ENCODE measurements at regions not wholly inside any gene's neighbourhood (a gene's known extent, or its start where the extent isn't known, plus 50 kb on each side); places are given as distances from the start of the nearest gene placed in this dataset.

GRCh38 chr9:78103971-78104433 is 72.4 kb upstream of the GNAQ start:
- Histone ChIP-seq H2AFZ (ENCODE audit: low read length) (no peak overlapping the region), H3K4me2 (ENCODE audit: extremely low read depth, insufficient read depth, low read length) (no peak overlapping the region), H4K20me1 (ENCODE audit: control insufficient read depth, extremely low read depth, insufficient read depth, low read length) (no peaks in the 10 kb centered on the region), H3K27ac (ENCODE audit: insufficient read depth, low read length) (no peak overlapping the region), H3K36me3 (ENCODE audit: control insufficient read depth, insufficient read depth, low read length) (no peaks in the 10 kb centered on the region), H3K27me3 (ENCODE audit: control insufficient read depth, insufficient read depth, low read length) (no peaks in the 10 kb centered on the region), H3K9me3 (ENCODE audit: control insufficient read depth, insufficient read depth, low read depth, low read length) (no peaks in the 10 kb centered on the region), H3K9ac (ENCODE audit: insufficient read depth, low read length) (no peak overlapping the region), H3K4me3 (replicated peaks in 1 of 4; ENCODE audit: control extremely low read depth in 1 of 4, insufficient read depth in 1 of 4, low read depth in 3 of 4, low read length in 4 of 4) (no peak overlapping the region), H3K4me1 (ENCODE audit: control insufficient read depth, extremely low read depth, insufficient read depth, low read length) (no peaks in the 10 kb centered on the region), H3K79me2 (ENCODE audit: control insufficient read depth, insufficient read depth, low read length) (no peaks in the 10 kb centered on the region)
- no peak for TF ChIP-seq EZH2 (IDR thresholded peaks at IDR 0.05; ENCODE audit: low read length, missing control alignments)
- TF ChIP-seq, protein P1, sequence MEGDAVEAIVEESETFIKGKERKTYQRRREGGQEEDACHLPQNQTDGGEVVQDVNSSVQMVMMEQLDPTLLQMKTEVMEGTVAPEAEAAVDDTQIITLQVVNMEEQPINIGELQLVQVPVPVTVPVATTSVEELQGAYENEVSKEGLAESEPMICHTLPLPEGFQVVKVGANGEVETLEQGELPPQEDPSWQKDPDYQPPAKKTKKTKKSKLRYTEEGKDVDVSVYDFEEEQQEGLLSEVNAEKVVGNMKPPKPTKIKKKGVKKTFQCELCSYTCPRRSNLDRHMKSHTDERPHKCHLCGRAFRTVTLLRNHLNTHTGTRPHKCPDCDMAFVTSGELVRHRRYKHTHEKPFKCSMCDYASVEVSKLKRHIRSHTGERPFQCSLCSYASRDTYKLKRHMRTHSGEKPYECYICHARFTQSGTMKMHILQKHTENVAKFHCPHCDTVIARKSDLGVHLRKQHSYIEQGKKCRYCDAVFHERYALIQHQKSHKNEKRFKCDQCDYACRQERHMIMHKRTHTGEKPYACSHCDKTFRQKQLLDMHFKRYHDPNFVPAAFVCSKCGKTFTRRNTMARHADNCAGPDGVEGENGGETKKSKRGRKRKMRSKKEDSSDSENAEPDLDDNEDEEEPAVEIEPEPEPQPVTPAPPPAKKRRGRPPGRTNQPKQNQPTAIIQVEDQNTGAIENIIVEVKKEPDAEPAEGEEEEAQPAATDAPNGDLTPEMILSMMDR (conservative IDR thresholded peaks at IDR 0.05 in 1 of 2, IDR thresholded peaks at IDR 0.05 in 1 of 2; ENCODE audit: low read depth in 1 of 2, low read length in 2 of 2): no peak
- no peak for DNase-seq (ENCODE audit: low read depth in 2 of 2)

DNA sequence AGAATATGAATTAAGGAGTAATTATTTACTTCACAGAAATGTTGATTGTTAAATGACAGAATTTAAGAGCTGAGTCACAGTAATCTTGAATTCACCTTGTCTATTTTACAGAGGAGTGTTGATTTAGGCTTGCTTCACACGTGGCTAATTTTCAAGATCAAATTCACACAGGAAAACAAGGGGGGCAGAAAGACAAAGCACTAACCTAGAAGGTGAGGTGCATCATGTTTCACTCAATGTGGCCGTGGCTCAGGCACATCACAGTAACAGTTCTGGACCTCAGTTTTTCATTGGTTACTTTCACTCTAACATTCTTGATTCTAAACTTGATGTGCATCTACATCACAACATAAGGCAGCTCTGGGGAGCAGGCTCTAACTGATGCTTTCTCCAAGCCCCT is 69.6 kb upstream of the GNAQ start:
- no peak overlapping the region for H2AFZ ChIP-seq (ENCODE audit: low read length)
- H3K4me1 ChIP-seq (ENCODE audit: control insufficient read depth, extremely low read depth, insufficient read depth, low read length): no peaks in the 10 kb centered on the region
- H3K4me2 ChIP-seq (ENCODE audit: extremely low read depth, insufficient read depth, low read length): no peak overlapping the region
- TF ChIP-seq, protein P1 (conservative IDR thresholded peaks at IDR 0.05 in 1 of 2, IDR thresholded peaks at IDR 0.05 in 1 of 2; ENCODE audit: low read depth in 1 of 2, low read length in 2 of 2): no peak
- TF ChIP-seq EZH2 (IDR thresholded peaks at IDR 0.05; ENCODE audit: low read length, missing control alignments): no peak
- H3K9me3 ChIP-seq (ENCODE audit: control insufficient read depth, insufficient read depth, low read depth, low read length): no peaks in the 10 kb centered on the region
- no peak overlapping the region for H3K4me3 ChIP-seq (replicated peaks in 1 of 4; ENCODE audit: control extremely low read depth in 1 of 4, insufficient read depth in 1 of 4, low read depth in 3 of 4, low read length in 4 of 4)
- no peaks in the 10 kb centered on the region for H4K20me1 ChIP-seq (ENCODE audit: control insufficient read depth, extremely low read depth, insufficient read depth, low read length)
- H3K79me2 ChIP-seq (ENCODE audit: control insufficient read depth, insufficient read depth, low read length): no peaks in the 10 kb centered on the region
- H3K27me3 ChIP-seq (ENCODE audit: control insufficient read depth, insufficient read depth, low read length): no peaks in the 10 kb centered on the region
- H3K27ac ChIP-seq (ENCODE audit: insufficient read depth, low read length): no peak overlapping the region
- H3K36me3 ChIP-seq (ENCODE audit: control insufficient read depth, insufficient read depth, low read length): no peaks in the 10 kb centered on the region
- DNase-seq (ENCODE audit: low read depth in 2 of 2): no peak
- H3K9ac ChIP-seq (ENCODE audit: insufficient read depth, low read length): no peak overlapping the region

DNA sequence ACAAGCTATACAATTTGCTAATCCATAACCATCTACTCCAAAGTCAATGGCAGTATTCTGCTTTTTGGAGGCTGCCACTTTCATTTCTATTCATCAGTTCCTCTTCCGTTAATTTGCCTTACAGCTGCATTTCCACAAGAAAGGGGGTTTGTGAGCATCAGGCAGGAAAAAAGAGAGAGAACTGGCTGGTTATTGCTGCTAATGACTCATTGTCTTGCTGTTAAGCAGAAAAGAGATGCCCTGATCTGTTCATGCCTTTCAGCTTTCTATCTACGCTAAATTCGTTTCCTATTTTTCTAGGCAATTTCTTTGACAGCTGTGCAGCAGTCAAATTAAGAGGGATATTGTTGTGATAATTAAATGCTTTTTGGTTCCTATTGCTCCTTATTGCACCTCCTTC is 65.9 kb upstream of the GNAQ start:
- Histone ChIP-seq H3K27ac (ENCODE audit: insufficient read depth, low read length) (no peak overlapping the region), H2AFZ (ENCODE audit: low read length) (no peak overlapping the region), H3K27me3 (ENCODE audit: control insufficient read depth, insufficient read depth, low read length) (no peaks in the 10 kb centered on the region), H3K36me3 (ENCODE audit: control insufficient read depth, insufficient read depth, low read length) (no peaks in the 10 kb centered on the region), H3K4me1 (ENCODE audit: control insufficient read depth, extremely low read depth, insufficient read depth, low read length) (no peaks in the 10 kb centered on the region), H3K79me2 (ENCODE audit: control insufficient read depth, insufficient read depth, low read length) (no peaks in the 10 kb centered on the region), H3K4me3 (replicated peaks in 1 of 4; ENCODE audit: control extremely low read depth in 1 of 4, insufficient read depth in 1 of 4, low read depth in 3 of 4, low read length in 4 of 4) (no peak overlapping the region), H3K4me2 (ENCODE audit: extremely low read depth, insufficient read depth, low read length) (no peak overlapping the region), H3K9ac (ENCODE audit: insufficient read depth, low read length) (no peak overlapping the region), H3K9me3 (ENCODE audit: control insufficient read depth, insufficient read depth, low read depth, low read length) (no peaks in the 10 kb centered on the region), H4K20me1 (ENCODE audit: control insufficient read depth, extremely low read depth, insufficient read depth, low read length) (no peaks in the 10 kb centered on the region)
- TF ChIP-seq EZH2 (IDR thresholded peaks at IDR 0.05; ENCODE audit: low read length, missing control alignments): no peak
- TF ChIP-seq, protein P1 (conservative IDR thresholded peaks at IDR 0.05 in 1 of 2, IDR thresholded peaks at IDR 0.05 in 1 of 2; ENCODE audit: low read depth in 1 of 2, low read length in 2 of 2): no peak
- DNase-seq (ENCODE audit: low read depth in 2 of 2): peak in 1 of 2 donors; percentile 12
